AG04450 (cell line): ENCODE measurements at regions not wholly inside any gene's neighbourhood (a gene's known extent, or its start where the extent isn't known, plus 50 kb on each side); places are given as distances from the start of the nearest gene placed in this dataset.

Source experiments
- CTCF ChIA-PET: fragments of 300-600, 350-600 bp; formaldehyde crosslinking; extraction: SDS; loops from one replicate; lab custom pipeline; 2022; ENCODE audit warnings: antibody characterized with exemption, inconsistent platforms; lab: Charles Lee
- POLR2A ChIA-PET: fragments of 350-600 bp; formaldehyde crosslinking; extraction: SDS; loops from one replicate; lab custom pipeline; 2021; ENCODE audit warnings: antibody characterized with exemption, inconsistent platforms; lab: Yijun Ruan, JAX
- DNase-seq: peaks from one replicate; pipeline ENCODE4 v3.0.0-alpha.2; 2011; ENCODE audit warnings: low read depth, low spot score
- H3K27ac ChIP-seq: one replicate; pipeline ENCODE4 v1.5.1; 2012; ENCODE audit warnings: low read depth, low read length, control low read depth
- H3K27me3 ChIP-seq: one replicate; pipeline ENCODE4 v1.6.0; 2012; ENCODE audit warnings: low read length; ENCODE audit not compliant: control insufficient read depth, insufficient read depth
- H3K4me3 ChIP-seq: 2 replicates; pipeline ENCODE4 v1.5.1; 2011; ENCODE audit warnings: mild to moderate bottlenecking, low read depth, low read length, control low read depth
- H3K9me3 ChIP-seq: 2 replicates; pipeline ENCODE4 v1.5.1; 2012; ENCODE audit warnings: low read length; ENCODE audit not compliant: control insufficient read depth, insufficient read depth
- CTCF ChIP-seq: IDR thresholded peaks from 2 replicates; pipeline ENCODE4 v1.5.1; 2011; ENCODE audit warnings: low read depth, low read length, control low read depth, inconsistent platforms

GRCh38 chr5:68359699-68360098, 144.1 kb downstream of the PIK3R1 start:
- no peaks in the 10 kb centered on the region for H3K9me3 ChIP-seq
- no peak for TF ChIP-seq CTCF
- H3K4me3 ChIP-seq = no peak overlapping the region
- ChIA-PET CTCF (no interaction called here), POLR2A (no interaction called here)
- no peaks in the 10 kb centered on the region for H3K27me3 ChIP-seq
- no peak overlapping the region for H3K27ac ChIP-seq
- no peak for DNase-seq

- no peak for DNase-seq
- ChIA-PET POLR2A (no interaction called here), CTCF (interaction anchor here (0.5 kb wide), 1 partner anchor 23 kb away, joined by 3 read pairs; no protein-coding TSS in a partner anchor)
- Histone ChIP-seq H3K9me3 (no peaks in the 10 kb centered on the region), H3K27me3 (no peaks in the 10 kb centered on the region), H3K4me3 (no peak overlapping the region), H3K27ac (no peak overlapping the region)
- TF ChIP-seq CTCF = no peak
These were observed 146.8 kb downstream of the PIK3R1 start for GRCh38 chr5:68362331-68362730.

DNA sequence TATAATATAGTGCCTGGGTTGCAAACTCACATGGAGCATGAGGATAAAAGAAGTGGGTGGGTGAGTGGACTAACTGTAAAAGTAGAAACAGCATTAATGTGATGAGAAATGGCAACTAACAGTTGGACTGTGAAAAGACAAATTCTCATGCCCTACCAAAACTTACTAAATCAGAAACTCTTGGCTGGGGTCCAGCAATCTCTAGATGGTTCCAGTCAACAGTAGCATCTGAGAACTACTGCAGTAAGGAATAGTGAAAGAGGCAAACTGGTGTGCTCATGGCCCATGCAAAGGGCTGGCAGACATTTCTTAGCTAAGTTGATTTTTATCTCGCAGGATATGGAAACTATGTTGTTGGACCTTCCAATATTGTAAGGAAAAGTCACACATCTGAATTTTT, 150.3 kb downstream of the PIK3R1 start:
- no peak for DNase-seq
- Histone ChIP-seq H3K27ac (no peak overlapping the region), H3K4me3 (no peak overlapping the region), H3K27me3 (no peaks in the 10 kb centered on the region), H3K9me3 (no peaks in the 10 kb centered on the region)
- ChIA-PET POLR2A (no interaction called here), CTCF (no interaction called here)
- TF ChIP-seq CTCF = no peak

DNA sequence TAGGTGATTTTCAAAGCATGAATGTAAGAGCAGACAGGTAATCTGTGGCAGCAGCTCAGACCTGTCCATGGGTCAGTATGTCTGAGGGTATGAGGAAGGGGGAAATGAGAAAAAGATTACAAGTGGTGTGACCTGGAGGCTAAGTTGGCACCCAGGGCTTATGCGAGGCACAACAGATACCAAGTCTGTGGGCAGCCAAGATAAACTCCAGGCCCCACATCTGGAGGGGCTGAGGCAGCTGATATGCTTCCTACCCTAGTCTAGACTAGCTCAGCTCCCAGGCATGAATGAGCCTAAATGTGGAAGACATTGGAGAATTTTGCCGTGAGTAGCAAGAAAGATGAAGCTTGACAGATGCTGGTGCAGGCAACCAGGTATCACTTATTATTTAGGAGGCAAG, 151.7 kb downstream of the PIK3R1 start:
- Histone ChIP-seq H3K27ac (no peak overlapping the region), H3K9me3 (no peaks in the 10 kb centered on the region), H3K27me3 (no peaks in the 10 kb centered on the region), H3K4me3 (no peak overlapping the region)
- no peak for TF ChIP-seq CTCF
- ChIA-PET POLR2A (no interaction called here), CTCF (no interaction called here)
- no peak for DNase-seq

DNA sequence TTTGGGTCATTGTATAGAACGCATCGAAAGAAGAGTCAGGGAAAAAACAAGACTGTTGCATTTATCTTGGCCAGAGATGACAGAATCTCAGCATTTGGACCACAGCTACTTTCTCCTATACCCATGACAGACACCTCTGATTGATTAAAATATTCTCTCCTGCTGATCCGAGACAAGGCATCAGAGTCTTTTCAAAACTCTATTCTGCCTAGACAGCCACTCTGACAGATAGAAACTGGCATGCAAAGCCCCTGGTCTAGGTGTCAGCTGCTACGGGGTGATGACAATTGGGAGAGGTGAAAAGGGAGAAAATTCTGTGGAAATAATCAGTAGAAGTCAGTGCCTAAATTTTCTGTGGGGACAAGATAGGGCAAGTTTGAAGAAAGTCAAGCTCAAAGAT, 152.2 kb downstream of the PIK3R1 start:
- H3K9me3 ChIP-seq = no peaks in the 10 kb centered on the region
- TF ChIP-seq CTCF = no peak
- POLR2A ChIA-PET = no interaction called here
- no peak overlapping the region for H3K27ac ChIP-seq
- no peak overlapping the region for H3K4me3 ChIP-seq
- no peak for DNase-seq
- no peaks in the 10 kb centered on the region for H3K27me3 ChIP-seq
- CTCF ChIA-PET = interaction anchor here (1.0 kb wide), 1 partner anchor 10 kb away, joined by 3 read pairs; no protein-coding TSS in a partner anchor
